HEK293T (cell line): ENCODE measurements at regions not wholly inside any gene's neighbourhood (a gene's known extent, or its start where the extent isn't known, plus 50 kb on each side); places are given as distances from the start of the nearest gene placed in this dataset.

Experiments used
- CTCF ChIA-PET: fragments of 350-600 bp; formaldehyde crosslinking; extraction: SDS; loops from one replicate; lab custom pipeline; 2021; ENCODE audit warnings: antibody characterized with exemption, inconsistent platforms; lab: Yijun Ruan, JAX
- POLR2A ChIA-PET: fragments of 350-600 bp; formaldehyde crosslinking; extraction: SDS; loops from one replicate; lab custom pipeline; 2020; ENCODE audit warnings: antibody characterized with exemption, inconsistent platforms; lab: Yijun Ruan, JAX
- DNase-seq: peaks from one replicate; pipeline ENCODE4 v3.0.0; 2012; ENCODE audit warnings: mixed read lengths; ENCODE audit errors: extremely low spot score
- ARNT ChIP-seq: fragments of 450-650 bp; IDR thresholded peaks from 2 replicates; pipeline ENCODE4 v1.6.1; 2017; ENCODE audit warnings: mild to moderate bottlenecking
- BHLHE40 ChIP-seq: fragments of 450-650 bp; IDR thresholded peaks from 2 replicates; pipeline ENCODE4 v1.6.1; 2016; ENCODE audit warnings: mild to moderate bottlenecking, moderate library complexity, borderline replicate concordance
- CTBP1 ChIP-seq: fragments of 450-650 bp; IDR thresholded peaks from 2 replicates; pipeline ENCODE4 v1.6.1; 2016; ENCODE audit warnings: borderline replicate concordance
- ELF4 ChIP-seq: fragments of 450-650 bp; IDR thresholded peaks from 2 replicates; pipeline ENCODE4 v1.6.1; 2017; ENCODE audit warnings: antibody characterized with exemption
- FOXA1 ChIP-seq: fragments of 450-650 bp; IDR thresholded peaks from 2 replicates; pipeline ENCODE4 v1.6.1; 2016; ENCODE audit warnings: mild to moderate bottlenecking
- FOXK2 ChIP-seq: fragments of 450-650 bp; IDR thresholded peaks from 2 replicates; pipeline ENCODE4 v1.6.1; 2016; ENCODE audit warnings: mild to moderate bottlenecking
- FOXM1 ChIP-seq: fragments of 450-650 bp; IDR thresholded peaks from 2 replicates; pipeline ENCODE4 v1.6.1; 2017; ENCODE audit warnings: mild to moderate bottlenecking, borderline replicate concordance
- HDGF ChIP-seq: fragments of 450-650 bp; IDR thresholded peaks from 2 replicates; pipeline ENCODE4 v1.6.1; 2017; ENCODE audit warnings: antibody characterized with exemption, borderline replicate concordance
- L3MBTL2 ChIP-seq: fragments of 450-650 bp; conservative IDR thresholded peaks from 2 replicates; pipeline ENCODE4 v1.6.1; 2016; ENCODE audit warnings: mild to moderate bottlenecking
- LEF1 ChIP-seq: fragments of 450-650 bp; IDR thresholded peaks from 2 replicates; pipeline ENCODE4 v1.6.1; 2017; ENCODE audit warnings: mild to moderate bottlenecking, borderline replicate concordance
- NFRKB ChIP-seq: fragments of 450-650 bp; IDR thresholded peaks from 2 replicates; pipeline ENCODE4 v1.6.1; 2016; ENCODE audit warnings: mild to moderate bottlenecking, moderate library complexity
- PKNOX1 ChIP-seq: fragments of 450-650 bp; IDR thresholded peaks from 2 replicates; pipeline ENCODE4 v1.6.1; 2016
- SP1 ChIP-seq: fragments of 450-650 bp; IDR thresholded peaks from 2 replicates; pipeline ENCODE4 v1.6.1; 2017
- SUZ12 ChIP-seq: fragments of 450-650 bp; IDR thresholded peaks from 2 replicates; pipeline ENCODE4 v1.6.1; 2016; ENCODE audit warnings: mild to moderate bottlenecking
- TARDBP ChIP-seq: fragments of 450-650 bp; IDR thresholded peaks from 2 replicates; pipeline ENCODE4 v1.6.1; 2016
- ZNF384 ChIP-seq: fragments of 450-650 bp; IDR thresholded peaks from 2 replicates; pipeline ENCODE4 v1.6.1; 2016

DNA sequence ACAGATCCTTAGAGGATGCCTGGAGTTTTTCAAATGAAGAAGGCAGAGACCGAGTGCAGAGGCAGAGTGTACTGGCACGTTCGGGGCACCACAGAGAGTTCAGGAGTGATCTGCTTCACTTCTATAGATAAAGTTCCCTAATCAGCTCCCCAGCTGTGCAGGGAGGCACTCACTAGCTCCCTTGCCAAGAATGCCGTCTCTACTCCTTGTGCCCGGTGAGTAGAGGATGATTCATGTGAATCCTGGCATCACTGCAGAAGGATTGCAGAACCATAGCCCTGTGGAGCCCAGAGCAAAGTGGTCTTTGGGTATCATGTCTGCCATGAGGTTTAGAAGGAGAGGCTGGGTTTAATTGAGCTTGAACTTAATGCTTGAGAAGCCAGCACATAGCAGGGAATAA lies 510.1 kb upstream of the RAB6C start:
- TF ChIP-seq SP1 = no peak
- no peak for TF ChIP-seq ARNT
- no peak for TF ChIP-seq ZNF384
- no peak for DNase-seq
- ChIA-PET POLR2A (no interaction called here), CTCF (no interaction called here)

DNA sequence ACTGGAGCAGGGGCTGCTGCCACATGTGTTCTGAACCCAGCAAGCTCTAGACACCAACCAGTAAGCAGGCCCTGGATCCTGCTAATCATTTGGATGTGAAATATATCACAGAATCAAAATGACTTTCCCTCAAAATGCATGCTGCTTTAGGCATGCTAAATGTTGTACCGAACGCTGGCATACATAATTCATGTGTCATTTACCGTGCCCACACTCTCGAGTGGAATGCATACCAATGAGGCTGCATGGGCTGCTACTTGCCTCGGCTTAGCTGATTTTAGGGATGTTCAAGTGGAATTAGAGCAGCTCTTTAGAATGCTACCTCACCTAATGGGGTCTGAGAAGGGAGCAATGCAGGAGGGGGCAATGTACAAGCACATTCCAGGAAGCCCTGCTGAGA lies 509.6 kb upstream of the RAB6C start:
- DNase-seq = no peak
- no peak for TF ChIP-seq BHLHE40
- ChIA-PET CTCF (no interaction called here), POLR2A (no interaction called here)

- TF ChIP-seq SP1 (no peak), HDGF (no peak), FOXK2 (no peak), LEF1 (no peak), ELF4 (no peak), FOXM1 (no peak), NFRKB (no peak), CTBP1 (no peak), PKNOX1 (no peak), TARDBP (no peak), L3MBTL2 (no peak), ZNF384 (no peak), FOXA1 (no peak)
- ChIA-PET CTCF (no interaction called here), POLR2A (interaction anchor here (0.6 kb wide), 1 partner anchor 27 kb away, joined by 3 read pairs; no protein-coding TSS in a partner anchor)
- no peak for DNase-seq
Observed at GRCh38 chr2:129478902-129479517, 500.5 kb upstream of the RAB6C start.

GRCh38 chr2:129479892-129480291 lies 499.6 kb upstream of the RAB6C start:
- ChIA-PET CTCF (interaction anchor here (0.6 kb wide), 1 partner anchor 46 kb away, joined by 3 read pairs; no protein-coding TSS in a partner anchor), POLR2A (no interaction called here)
- DNase-seq = no peak
- TF ChIP-seq ZNF384 (no peak), BHLHE40 (no peak), TARDBP (no peak), FOXK2 (no peak), PKNOX1 (no peak), HDGF (no peak), FOXM1 (no peak), FOXA1 (no peak), NFRKB (no peak), SUZ12 (no peak), SP1 (no peak), L3MBTL2 (no peak), CTBP1 (no peak), LEF1 (no peak), ARNT (no peak), ELF4 (no peak)

DNA sequence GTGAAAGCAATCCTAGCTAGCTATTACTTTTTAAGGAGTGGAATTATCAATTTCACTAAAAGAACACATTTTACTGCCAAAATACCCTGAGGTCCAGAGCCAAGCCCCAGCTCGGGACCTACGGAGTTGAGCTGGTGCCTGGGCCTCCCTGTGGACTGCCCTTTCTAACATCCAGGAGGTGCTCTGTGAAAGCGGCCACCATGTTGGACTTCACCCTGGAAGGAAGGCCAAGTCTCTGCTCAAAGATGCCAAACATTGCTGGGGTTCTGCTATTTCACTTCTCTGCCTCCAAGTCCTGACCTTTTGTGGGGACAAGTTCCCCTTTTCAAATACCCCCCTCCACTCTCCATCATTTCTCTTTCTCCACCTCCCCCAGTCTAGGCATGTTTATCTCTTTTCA lies 498.7 kb upstream of the RAB6C start:
- POLR2A ChIA-PET = no interaction called here
- DNase-seq = no peak
- TF ChIP-seq ZNF384 = no peak
- no peak for TF ChIP-seq BHLHE40
- TF ChIP-seq PKNOX1 = no peak
- TF ChIP-seq FOXA1 = no peak
- no peak for TF ChIP-seq ARNT
- no peak for TF ChIP-seq SUZ12
- TF ChIP-seq FOXK2 = no peak
- TF ChIP-seq HDGF = no peak
- no peak for TF ChIP-seq LEF1
- no peak for TF ChIP-seq ELF4
- TF ChIP-seq L3MBTL2 = no peak
- no peak for TF ChIP-seq TARDBP
- TF ChIP-seq NFRKB = no peak
- no peak for TF ChIP-seq FOXM1
- TF ChIP-seq SP1 = no peak
- TF ChIP-seq CTBP1 = no peak
- CTCF ChIA-PET = interaction anchor here (1.2 kb wide), 1 partner anchor 227 kb away, joined by 3 read pairs; no protein-coding TSS in a partner anchor

DNA sequence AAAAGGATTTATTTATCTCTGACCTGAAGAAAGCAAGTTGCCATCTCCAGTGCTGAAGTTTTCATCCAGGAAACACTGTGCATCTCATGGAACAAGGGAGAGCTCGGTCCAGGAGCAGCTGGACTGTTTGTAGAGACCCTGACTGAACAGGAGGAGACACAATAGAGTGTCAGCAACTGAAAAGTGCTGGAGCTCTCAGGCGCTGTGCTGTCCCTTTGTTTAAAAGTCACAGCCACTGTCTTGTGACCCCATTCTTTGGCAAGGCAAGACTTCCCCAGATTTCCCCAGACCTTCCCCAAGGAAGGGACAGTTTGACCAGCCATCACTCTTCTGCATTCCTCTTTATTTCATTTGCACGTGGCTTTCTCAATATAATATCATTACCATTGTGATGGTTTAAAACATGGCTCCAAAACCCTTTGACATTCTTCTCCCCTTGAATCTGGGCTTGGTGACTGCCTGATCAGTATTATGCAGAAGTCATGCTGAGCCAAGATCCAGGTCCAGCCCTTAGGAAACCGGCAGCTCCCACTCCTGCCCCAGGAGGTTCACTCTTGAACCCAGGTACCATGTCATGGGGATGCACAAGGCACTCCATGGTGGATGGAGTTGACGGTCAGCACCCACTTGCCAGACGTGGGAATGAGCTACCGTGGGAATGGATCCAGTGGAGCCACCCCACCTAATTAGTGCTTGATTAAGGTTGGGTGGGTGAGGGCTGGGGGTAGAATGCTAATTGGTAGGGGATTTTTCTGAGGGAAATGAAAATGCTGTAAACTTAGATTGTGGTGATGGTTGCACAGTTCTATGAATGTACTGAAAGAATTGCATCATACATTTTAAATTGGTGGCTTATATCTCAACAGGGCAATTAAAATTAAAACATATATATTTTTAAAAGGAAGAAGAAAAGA lies 497.9 kb upstream of the RAB6C start:
- CTCF ChIA-PET = interaction anchor here (1.2 kb wide), 1 partner anchor 228 kb away, joined by 3 read pairs; no protein-coding TSS in a partner anchor
- POLR2A ChIA-PET = no interaction called here
- TF ChIP-seq SP1 (no peak), BHLHE40 (no peak), ELF4 (no peak), SUZ12 (no peak), LEF1 (no peak), FOXA1 (no peak), ZNF384 (no peak), CTBP1 (no peak), FOXK2 (no peak), HDGF (no peak)
- no peak for DNase-seq
